ENCODE measurements at regions not wholly inside any gene's neighbourhood (a gene's known extent, or its start where the extent isn't known, plus 50 kb on each side); places are given as distances from the start of the nearest gene placed in this dataset.

- no peak for DNase-seq
Measured at GRCh38 chr15:94769089-94769488, 537.7 kb downstream of the MCTP2 start.

- no peak for DNase-seq
Measured at GRCh38 chr15:94770199-94770598, 538.8 kb downstream of the MCTP2 start.

- no peak for DNase-seq
Measured at GRCh38 chr15:94777037-94777436, 545.7 kb downstream of the MCTP2 start.

GRCh38 chr15:94778840-94779239, 547.5 kb downstream of the MCTP2 start:
- no peak for DNase-seq

GRCh38 chr15:94780166-94780565, 548.8 kb downstream of the MCTP2 start:
- DNase-seq, result no peak

GRCh38 chr15:94785091-94785490, 553.7 kb downstream of the MCTP2 start:
- no peak for DNase-seq

- DNase-seq, result no peak
Measured at GRCh38 chr15:94791008-94791407, 559.6 kb downstream of the MCTP2 start.

- DNase-seq, result no peak
Measured at GRCh38 chr15:94791510-94791909, 560.1 kb downstream of the MCTP2 start.

- no peak for DNase-seq
Measured at GRCh38 chr15:94792196-94792595, 560.8 kb downstream of the MCTP2 start.

GRCh38 chr15:94793207-94793606, 561.8 kb downstream of the MCTP2 start:
- DNase-seq, result no peak

- DNase-seq, result no peak
Measured at GRCh38 chr15:94793641-94794040, 562.3 kb downstream of the MCTP2 start.

GRCh38 chr15:94804613-94805012, 573.3 kb downstream of the MCTP2 start:
- no peak for DNase-seq

GRCh38 chr15:94815110-94815731, 583.9 kb downstream of the MCTP2 start:
- no peak for DNase-seq

- DNase-seq, result no peak
Measured at GRCh38 chr15:94815914-94816313, 584.6 kb downstream of the MCTP2 start.

GRCh38 chr15:94829887-94830884, 598.8 kb downstream of the MCTP2 start:
- DNase-seq, result no peak

- no peak for DNase-seq
Measured at GRCh38 chr15:94834000-94834399, 602.6 kb downstream of the MCTP2 start.

GRCh38 chr15:94834494-94834893, 603.1 kb downstream of the MCTP2 start:
- DNase-seq, result no peak

GRCh38 chr15:94838281-94838680, 606.9 kb downstream of the MCTP2 start:
- no peak for DNase-seq

- no peak for DNase-seq
Measured at GRCh38 chr15:94840794-94841783, 609.7 kb downstream of the MCTP2 start.

GRCh38 chr15:94843060-94843459, 611.7 kb downstream of the MCTP2 start:
- no peak for DNase-seq

- no peak for DNase-seq
Measured at GRCh38 chr15:94844198-94844537, 612.8 kb downstream of the MCTP2 start.

GRCh38 chr15:94844538-94845389, 613.4 kb downstream of the MCTP2 start:
- no peak for DNase-seq

Data from NCI-H2029 (cell line).